ENCODE measurements at regions not wholly inside any gene's neighbourhood (a gene's known extent, or its start where the extent isn't known, plus 50 kb on each side); places are given as distances from the start of the nearest gene placed in this dataset.

DNA sequence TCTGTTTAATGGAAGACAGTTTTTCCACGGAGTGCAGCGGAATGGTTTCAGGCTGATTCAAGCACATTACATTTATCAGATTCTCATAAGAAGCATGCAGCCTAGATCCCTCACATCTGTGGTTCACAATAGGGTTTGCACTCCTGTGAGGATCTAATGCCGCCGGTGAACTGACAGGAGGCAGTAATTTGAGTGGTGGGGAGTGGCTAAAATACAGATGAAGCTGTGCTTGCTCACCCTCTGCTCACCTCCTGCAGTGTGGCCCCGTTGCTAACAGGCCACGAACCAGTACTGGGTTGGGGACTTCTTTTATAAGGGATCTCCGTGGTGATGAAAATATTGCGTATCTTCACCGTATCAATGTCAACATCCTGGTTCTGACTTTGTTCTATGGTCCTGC, 107.8 kb downstream of the OTX2 start (continued):
- TF ChIP-seq, protein P1, sequence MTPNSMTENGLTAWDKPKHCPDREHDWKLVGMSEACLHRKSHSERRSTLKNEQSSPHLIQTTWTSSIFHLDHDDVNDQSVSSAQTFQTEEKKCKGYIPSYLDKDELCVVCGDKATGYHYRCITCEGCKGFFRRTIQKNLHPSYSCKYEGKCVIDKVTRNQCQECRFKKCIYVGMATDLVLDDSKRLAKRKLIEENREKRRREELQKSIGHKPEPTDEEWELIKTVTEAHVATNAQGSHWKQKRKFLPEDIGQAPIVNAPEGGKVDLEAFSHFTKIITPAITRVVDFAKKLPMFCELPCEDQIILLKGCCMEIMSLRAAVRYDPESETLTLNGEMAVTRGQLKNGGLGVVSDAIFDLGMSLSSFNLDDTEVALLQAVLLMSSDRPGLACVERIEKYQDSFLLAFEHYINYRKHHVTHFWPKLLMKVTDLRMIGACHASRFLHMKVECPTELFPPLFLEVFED (CRISPR knock-in tag; conservative IDR thresholded peaks at IDR 0.05), result no peak

All from K562 (cell line).